ENCODE measurements at regions not wholly inside any gene's neighbourhood (a gene's known extent, or its start where the extent isn't known, plus 50 kb on each side); places are given as distances from the start of the nearest gene placed in this dataset.
A peak's percentile ranks its signal among the peaks of the same experiment; 100 is the strongest.
"Not testable (repeated sequence)": the region's sequence is repeated elsewhere in the genome, so short reads cannot be mapped to it uniquely, and the experiment has no call there.

DNA sequence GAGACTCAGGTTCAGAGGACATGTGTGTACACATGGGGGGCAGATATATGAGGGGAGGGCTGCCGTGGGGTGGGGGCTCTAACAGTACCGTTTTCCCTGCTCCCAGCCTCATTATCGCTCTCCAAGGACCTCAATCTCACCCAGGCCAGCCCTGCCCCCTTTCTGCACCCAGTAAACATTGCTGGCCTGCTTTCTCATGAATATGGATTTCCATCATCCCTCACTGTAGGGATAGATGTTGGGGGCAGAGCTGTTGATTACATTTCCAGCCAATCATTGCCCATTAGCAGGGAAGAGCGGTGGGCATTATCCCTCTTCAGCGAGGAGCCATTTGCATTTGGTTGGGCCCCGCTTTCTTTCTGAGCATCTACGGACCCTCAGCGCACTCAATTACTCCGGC is 273.8 kb downstream of the RPS6KC1 start:
- DNase-seq = no peak

DNA sequence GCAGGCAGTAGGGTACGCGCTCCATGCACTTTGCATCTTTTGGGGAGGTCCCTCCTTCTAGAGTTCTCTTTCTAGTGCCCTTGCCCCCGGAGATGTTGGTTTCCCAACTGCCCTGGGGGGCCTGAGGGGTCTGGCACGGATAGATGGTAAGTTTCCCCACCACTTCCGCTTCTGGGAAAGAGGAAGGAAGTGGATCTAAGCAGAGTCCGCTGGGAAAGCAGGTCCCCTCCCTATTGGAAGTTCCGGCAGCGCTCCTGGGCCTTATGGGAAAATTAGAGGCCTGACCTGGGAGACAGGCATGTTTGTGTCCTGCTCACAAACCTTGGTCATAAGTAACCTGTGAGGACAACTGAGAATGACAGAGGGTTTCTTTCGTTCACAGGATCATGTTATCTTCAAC is 274.4 kb downstream of the RPS6KC1 start:
- DNase-seq = no peak

DNA sequence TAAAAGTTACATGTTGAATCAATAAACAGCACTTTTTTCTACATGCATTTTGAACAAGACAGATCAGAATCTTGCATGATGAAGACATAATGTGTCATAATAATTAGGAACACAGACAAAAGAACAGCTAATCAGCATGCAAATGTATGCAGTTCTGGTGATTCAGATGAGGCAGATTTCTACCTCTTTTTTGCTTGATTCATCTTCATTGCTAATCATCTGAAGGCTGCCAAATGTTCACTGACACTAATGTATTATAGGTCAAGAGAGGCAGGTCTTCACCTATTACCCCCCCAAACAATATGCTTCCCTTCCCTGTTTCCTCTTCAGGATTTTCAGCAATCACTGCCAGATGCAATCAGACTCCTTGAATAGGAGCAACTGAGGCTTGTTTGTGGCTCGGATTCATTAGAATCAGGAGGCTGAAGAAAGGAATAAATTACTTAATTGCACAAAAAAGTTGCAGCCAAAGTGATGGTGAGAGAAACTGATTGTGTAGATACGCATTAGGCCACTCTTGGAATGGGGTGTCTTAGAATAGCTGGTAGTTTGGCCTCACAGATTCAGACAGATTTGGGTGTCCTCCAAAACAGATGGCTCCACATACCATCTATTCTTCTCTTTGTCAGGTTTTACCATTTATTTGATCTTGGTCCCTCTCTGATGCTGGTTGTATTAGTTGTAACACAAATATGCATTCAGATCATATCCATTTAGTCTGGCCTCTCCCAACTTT is 275.4 kb downstream of the RPS6KC1 start:
- DNase-seq = no peak

DNA sequence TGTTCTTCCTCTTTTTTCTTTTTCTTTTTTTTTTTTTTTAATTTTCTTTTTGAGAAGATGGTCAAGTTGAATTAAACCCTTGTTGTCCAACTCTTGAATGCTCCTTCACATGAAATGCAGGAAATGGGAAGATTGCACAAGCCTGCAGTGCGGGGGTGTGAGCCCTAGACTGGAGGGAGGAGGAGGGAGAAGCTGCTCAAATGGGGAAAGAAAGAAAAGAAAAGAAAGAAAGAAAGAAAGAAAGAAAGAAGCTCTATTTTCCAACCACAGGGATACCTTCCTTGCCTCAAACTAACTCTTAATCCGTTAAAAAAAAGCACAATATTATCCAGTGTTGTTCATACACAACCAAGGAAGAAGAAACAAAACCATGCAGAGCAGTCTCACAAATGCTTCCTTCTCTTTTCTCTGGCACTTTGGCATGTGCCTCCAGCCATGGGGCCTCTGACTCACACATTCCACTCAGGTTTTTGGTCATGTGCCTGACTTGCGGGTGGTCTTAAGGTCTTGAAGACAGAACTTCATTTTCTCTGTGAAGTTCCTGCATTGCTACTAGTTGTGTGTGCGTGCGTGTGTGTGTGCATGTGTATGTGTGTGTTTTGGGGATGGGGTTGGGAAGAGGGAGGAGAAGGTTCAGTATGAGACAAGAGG is 276.1 kb downstream of the RPS6KC1 start:
- peak; percentile 44 for DNase-seq

DNA sequence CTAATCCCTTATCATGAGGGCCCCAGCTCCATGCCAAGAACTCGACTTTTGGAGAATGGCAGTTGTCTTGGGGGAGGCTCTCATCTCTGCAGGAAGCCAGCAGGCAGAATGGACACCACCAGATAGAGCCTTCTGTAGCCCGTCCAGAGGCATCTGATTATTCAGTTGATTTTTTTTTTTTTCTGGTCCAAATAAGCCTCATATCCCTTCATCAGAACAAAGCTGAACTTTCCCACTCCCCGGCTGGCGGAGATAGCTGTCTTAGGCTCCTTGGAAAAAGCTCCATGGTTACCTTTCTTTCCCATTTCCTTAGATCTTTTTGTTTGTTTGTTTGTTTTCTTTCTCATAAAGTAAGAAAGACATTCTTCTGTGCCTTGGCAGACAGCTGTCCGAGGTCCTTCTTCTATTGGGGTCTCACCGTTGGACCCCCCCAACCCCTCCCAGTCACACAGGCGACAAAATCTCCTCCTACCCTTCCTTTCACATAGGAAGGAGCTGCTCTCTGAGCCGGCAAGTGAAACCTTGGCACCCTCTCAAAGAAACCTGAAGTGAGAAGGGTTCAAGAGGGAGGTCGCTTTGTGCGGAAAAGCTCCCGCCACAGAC is 278.5 kb downstream of the RPS6KC1 start:
- DNase-seq = no peak

DNA sequence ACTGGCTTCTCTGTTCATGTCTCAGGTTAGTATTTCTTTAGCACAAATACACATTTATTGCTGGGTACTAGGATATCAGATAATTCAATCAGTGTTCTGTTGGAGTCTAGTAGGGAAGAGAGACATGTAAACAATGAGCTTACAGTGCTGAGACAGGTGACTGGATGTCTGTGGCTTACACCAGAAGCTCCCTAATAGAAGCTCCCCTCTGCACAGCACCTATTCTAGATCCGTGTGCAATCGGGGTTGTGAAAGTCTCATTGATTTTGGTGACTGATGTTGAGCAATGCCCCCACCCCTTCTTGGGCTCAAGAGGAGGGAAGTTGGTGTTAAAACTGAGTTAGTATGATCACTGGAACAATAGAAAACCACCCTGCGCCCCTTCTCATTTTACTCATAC is 279.2 kb downstream of the RPS6KC1 start:
- DNase-seq = no peak

DNA sequence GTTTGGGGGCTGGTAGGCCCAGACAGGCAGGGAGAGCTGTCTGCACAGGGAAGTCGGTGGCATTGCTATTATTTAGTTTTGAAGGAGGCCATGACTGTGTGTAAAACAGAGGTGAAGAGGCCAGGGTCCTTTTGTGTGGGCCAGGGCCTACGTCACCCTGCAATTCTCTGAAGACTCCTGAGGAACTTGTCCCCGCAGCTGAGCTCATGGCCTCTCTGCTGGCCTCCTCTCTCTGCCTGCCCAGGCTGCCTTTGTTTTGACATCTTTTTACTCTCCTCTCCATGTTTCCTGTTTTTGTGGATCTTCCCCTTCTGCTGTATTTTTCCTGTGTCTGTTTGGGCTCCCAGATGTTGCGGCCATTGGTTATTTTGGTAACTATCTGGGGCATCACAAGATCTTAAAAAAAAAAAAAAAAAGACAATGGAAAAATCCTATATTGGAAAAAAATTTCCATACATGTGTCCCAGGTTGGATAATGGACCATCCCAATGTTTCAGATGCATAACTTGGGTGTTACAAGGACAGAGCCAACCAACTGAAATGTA is 280.7 kb downstream of the RPS6KC1 start:
- DNase-seq = no peak

DNA sequence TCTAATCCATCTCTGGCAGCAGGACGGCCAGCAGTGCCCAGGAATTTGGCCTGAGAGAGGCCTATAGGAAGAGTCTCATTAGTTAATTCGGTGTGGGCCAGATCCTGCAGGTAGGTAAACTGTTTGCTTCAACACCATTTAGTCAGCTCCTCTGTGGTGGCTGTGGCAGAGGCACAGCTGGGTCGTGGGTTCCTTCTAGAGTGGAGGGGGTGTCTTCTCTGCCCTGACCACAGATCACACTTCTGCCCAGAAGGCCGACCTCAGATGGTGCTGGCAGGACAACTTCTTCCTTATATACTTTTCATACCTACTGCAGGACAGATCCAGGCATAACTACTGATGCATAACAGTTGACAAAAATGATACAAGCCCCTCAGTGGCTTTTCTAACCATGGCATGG is 281.4 kb downstream of the RPS6KC1 start:
- DNase-seq = peak; percentile 26

DNA sequence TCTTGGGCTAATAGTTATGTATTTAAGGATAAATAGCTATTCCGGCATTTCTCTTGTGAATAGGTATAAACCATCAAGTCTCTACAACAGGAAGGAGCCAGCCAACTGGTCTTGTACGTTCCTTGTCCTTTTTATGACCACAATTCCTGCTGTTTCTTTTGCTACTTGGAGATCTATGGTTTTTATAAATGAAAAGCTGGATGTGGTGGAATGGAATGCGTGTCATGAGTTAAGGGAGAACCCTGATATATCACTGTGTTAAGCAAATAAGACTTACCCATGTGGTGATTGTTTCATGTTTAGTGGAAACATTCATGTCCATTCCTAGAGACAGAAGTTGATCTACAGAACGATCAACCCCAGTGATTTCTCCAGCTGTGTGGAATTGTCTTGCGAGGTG is 282.1 kb downstream of the RPS6KC1 start:
- DNase-seq = no peak

DNA sequence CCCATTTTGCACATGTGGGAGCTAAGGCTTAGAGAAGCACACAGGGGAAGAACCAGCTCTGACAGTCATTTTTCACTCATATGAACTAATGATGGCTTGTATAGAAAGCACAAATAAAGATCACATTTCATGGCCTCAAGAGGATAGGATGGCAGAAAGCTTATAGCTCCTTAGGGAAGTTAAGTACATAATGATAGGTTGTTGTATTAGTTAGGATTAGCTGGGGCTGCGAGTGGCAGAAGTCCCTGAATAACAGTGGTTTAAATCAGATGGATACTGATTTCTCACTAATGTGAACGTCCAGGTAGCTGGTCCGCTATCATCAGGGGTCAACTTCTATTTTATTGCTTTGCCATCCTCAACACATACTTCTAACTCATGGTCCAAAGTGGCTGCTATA is 284.0 kb downstream of the RPS6KC1 start:
- DNase-seq = no peak

DNA sequence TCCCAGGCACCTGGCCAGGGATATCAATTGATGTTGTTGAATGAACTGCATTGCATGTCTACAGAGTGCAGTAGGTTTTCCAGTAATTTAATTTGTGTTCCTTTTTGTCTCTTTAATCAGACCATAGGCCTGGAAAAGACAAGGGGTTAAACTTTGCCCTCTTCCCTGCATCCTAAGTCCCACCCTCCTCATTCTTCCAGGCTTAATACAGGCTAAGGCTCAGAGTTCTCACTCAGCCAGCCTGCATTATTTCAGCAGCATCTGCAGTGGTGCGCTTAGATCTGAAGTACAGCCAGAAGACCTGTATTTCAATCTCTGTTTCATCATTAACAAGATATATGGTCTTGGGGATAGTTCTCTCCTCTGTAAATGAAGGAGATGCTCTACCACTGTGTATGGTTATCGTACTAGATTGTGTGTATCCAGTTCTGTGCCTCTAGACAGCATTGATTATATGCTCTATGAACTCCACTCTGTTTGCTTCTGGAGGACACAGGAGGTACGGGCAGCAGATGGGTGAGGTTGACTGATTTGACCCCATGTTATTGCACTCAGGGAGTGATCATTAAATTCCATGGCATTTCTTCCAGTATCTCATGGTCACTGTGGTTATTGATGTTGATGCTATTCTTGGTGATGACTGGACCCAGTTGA is 286.1 kb downstream of the RPS6KC1 start:
- DNase-seq = no peak

DNA sequence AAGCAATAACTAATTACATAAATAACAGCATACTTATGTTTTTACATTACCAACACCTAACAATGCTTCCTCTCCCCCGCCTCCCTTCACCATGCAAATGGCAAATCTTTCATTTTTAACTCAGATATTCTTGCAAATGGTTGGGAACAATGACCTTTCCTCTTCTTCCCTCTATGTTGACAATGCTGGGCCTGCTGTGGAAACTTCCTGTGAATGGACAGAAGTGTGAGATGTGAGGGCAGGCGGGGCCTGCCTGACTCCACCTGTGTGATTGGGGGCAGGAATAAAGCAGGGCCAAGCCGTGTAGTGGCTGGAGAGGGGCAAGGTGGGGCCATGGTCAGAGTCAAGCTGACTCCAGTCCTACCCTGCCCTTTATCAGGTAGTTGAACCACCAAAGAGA is 289.6 kb downstream of the RPS6KC1 start:
- DNase-seq = no peak

DNA sequence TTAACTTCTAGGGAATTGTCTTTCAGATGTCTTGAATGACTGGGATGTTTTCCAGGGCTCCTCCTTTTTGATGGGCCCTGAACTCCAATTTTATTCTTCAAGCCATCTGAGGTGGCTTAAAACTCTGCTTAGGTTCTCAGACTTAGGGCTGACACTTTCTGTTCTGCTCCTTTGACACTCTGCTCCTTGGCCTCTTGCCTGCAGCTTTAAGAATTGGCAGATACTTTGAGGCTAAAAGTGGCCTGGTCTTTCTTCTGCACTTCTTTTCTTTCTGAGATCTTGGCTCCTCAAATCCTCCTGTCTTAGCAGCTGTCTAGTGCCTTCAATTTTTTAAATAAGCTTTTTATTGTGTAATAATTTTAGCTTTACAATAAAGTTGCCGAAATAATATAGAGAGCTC is 294.6 kb downstream of the RPS6KC1 start:
- DNase-seq = no peak

DNA sequence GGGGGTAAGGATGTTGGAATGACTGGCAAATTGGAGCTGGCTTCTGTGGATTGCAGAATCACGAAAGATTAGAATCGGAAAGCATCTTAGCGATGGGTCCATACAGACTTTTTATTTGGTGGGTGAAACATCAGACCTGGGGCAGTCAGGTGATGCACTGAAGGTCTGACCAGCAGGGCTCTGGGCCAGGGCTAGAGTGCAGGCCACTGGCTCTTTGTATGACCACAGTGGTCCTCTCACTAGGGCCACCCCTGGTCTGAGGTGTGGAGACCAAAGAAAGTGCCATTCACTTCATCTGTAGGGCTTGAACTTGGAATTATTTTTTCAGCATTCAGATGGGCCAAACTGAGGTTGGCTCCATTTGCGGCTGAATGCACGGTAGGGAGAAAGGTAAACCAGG is 306.4 kb downstream of the RPS6KC1 start:
- DNase-seq = no peak

DNA sequence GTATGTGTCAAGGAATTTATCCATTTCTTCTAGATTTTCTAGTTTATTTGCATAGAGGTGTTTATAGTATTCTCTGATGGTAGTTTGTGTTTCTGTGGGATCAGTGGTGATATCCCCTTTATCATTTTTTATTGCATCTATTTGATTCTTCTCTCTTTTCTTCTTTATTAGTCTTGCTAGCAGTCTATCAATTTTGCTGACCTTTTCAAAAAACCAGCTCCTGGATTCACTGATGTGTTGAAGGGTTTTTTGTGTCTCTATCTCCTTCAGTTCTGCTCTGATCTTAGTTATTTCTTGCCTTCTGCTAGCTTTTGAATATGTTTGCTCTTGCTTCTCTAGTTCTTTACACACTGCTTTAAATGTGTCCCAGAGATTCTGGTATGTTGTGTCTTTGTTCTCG is 307.3 kb downstream of the RPS6KC1 start:
- DNase-seq = not testable (repeated sequence)

DNA sequence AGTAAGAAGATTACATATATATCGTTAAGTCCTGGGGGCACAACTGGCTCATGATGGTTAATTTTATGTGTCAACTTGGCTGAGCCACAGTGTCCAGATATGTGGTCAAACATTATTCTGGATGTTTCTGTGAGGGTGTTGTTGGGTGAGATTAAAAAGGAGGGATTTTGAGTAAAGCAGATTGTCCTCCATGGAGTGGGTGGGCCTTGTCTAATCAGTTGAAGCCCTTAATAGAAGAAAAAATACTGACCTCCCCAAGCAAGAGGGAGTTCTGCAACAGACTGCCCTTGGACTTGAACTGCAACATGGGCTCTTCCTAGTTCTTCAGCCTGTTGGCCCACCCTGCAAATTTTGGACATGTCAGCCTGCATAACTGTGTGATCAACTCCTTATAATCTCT is 311.6 kb downstream of the RPS6KC1 start:
- no peak for DNase-seq

DNA sequence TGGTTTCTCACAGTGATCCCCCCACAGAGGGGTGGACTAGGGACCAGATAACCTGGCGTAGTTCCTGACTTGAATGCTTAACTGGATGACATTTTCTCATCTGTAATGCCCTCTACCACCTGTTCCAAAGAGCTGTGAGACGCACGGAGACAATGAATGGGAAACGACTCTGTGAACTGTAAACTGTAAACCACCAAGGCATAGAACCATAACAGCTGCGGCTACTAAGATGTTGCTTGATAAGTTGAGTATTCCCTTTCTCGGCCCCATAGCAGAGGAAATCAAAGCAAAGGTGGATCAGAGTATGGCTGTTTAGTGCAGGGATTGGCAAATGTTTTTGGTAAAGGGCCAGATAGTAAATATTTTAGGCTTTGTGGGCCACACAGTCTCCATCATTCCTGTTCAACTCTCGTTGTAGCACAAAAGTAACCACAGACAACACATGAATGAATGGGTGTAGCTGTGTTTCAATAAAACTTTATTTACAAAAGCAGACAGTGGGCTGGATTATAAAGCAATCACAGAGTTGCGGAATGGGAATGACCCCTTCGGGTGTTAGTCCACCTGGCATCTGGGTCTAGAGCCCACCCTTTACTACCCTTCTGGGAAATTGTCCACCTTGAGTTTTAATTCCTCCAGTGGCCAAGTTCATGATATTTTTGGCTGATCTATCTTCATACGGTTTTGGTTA is 315.2 kb downstream of the RPS6KC1 start:
- no peak for DNase-seq

DNA sequence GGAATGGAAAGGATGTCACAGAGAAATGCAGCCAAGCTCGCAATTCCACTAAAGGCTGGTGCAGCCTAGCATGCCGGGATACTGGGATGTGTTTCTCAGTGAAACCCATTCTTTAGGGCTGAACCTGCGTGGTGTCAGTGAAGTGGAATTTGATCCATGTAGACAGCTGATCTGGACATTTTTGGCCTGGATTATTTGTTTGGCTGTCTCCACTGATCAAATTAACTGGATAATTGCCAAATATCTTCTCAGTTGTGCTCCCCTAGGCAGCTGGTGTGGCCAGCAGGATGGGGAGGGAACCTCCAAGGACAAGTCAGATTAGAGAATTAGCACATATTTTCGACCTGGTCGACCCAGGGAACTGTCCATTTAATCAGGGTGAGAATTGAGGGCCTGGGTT is 318.4 kb downstream of the RPS6KC1 start:
- DNase-seq = no peak

DNA sequence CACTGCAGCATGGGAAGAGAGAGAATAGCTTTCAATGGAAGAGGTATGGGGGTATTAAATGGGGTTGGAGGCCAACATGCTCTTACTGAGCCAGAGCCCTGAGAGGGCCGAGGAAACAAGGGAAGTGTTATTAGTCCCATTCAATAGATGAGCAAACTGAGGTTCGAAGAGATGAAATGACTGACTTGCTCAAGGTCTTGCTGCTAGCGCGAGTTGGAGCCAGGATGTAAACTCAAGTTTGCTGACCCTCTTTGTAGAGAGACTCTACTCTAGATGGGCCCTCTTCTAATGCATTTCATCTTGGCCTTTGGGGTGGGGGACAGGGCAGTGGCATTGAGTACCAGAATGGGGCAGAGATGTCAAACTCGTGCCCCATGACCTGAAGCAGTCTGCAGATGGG is 319.5 kb downstream of the RPS6KC1 start:
- DNase-seq = no peak

DNA sequence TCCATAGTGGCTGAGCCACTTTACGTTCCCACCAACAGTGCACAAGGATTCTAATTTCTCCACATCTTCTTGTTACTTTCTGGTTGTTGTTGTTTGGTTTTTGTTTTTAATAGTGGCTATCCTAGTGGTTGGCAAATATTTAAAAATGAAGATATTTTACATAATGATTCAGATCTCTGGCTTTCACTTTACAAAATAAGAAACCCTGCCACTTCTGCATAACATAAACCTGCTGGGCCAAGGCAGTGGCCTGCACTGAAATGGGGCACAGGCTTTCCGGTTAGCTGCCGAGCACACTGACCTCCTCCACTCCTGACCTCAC is 320.4 kb downstream of the RPS6KC1 start:
- no peak for DNase-seq

DNA sequence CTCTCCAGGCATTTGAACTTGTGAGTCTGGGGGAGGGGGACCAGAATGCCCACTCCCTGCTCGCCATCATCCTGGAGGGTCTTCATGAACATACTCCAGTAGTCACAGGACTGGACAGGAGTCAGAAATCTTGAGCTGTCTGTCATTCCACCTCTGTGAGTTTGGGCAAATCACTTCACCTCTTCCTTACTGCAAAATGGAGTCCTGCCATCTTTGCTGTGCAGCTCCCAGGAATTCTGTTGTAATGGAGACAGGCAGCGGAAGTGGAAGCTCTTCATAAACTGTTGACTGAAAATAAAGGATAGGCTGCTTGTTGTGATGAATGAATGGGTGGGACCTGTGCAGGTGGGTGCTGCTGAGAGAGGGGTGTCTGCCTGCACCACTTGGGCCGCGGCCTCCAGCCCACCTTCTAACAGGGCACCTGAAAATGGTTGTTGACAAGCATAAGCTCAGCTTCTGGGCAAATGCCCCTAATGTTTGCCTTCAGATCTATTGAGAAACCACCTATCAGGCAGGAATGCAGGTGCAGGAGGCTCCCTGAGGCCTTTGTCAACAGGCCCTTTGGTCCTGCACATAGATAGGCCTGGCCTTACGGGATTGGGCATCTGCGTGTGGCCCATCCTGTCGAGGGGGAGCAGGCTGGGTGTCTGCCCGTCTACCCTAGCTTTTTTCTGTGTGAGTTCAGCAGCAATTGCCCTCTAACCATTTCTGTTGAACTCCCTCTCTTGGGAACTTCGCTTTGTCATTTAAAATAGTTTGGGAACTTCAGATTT is 321.0 kb downstream of the RPS6KC1 start:
- no peak for DNase-seq

DNA sequence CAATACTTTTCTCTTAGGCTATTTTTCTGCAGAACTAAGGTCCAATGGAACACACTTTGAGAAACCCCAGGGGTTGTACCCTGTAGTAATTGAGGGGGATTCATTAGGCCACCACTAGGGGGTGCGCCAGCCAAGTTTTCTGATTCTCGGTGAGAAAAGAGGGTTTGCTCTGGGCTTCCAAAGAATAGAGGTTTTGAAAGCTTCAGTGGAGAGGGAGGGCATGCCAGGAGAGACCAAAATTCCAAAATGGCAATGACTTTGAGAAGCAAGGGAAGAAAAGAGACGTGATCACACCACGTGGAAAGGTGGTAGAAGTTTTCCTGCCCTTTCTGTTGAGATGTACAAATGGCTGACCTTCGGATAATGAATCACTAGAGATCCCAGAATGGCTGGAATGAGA is 323.3 kb downstream of the RPS6KC1 start:
- peak; percentile 75 for DNase-seq

Data from hematopoietic multipotent progenitor cell treated with erythropoietin and hydrocortisone succinate and interleukin-3 and kit ligand, for 4 days (in vitro differentiated cells).